Spleen (tissue), 11 donors: ENCODE measurements at regions not wholly inside any gene's neighbourhood (a gene's known extent, or its start where the extent isn't known, plus 50 kb on each side); places are given as distances from the start of the nearest gene placed in this dataset.

ENCODE experiments used
- DNase-seq: peaks from one replicate; pipeline ENCODE4 v3.0.0-alpha.2; 2020
- H3K27ac ChIP-seq, 8 donors: fragments of 200-600 bp; sonication (generic) in 7 of 8; 1 replicate in 4 of 8; 2 replicates in 4 of 8; pipeline versions ENCODE4 v1.5.0 to v1.8.0; 2016 to 2021; ENCODE audit warnings: inconsistent platforms in 4 of 8, mild to moderate bottlenecking in 4 of 8, moderate library complexity in 1 of 8
- H3K27me3 ChIP-seq, 7 donors: fragments of 200-600 bp; sonication (generic) in 6 of 7; replicated peaks in 1 of 7; 1 replicate in 4 of 7; 2 replicates in 3 of 7; pipeline versions ENCODE4 v1.5.0 to v1.8.0; 2016 to 2021; ENCODE audit warnings: inconsistent platforms in 3 of 7, mild to moderate bottlenecking in 1 of 7
- H3K36me3 ChIP-seq, 6 donors: fragments of 200-600 bp; sonication (generic) in 5 of 6; 1 replicate in 4 of 6; 2 replicates in 2 of 6; pipeline versions ENCODE4 v1.5.0 to v1.8.0; 2016 to 2021; ENCODE audit warnings: inconsistent platforms in 2 of 6
- H3K4me1 ChIP-seq, 6 donors: fragments of 200-600 bp; sonication (generic) in 5 of 6; 1 replicate in 3 of 6; 2 replicates in 3 of 6; pipeline versions ENCODE4 v1.5.0 to v1.8.0; 2016 to 2021; ENCODE audit warnings: inconsistent platforms in 3 of 6
- H3K4me3 ChIP-seq, 8 donors: fragments of 200-600 bp; sonication (generic) in 7 of 8; 1 replicate in 4 of 8; 2 replicates in 4 of 8; pipeline versions ENCODE4 v1.5.0 to v1.8.0; 2016 to 2021; ENCODE audit warnings: inconsistent platforms in 4 of 8, mild to moderate bottlenecking in 4 of 8, moderate library complexity in 2 of 8
- H3K9me3 ChIP-seq, 8 donors: fragments of 200-600 bp; sonication (generic) in 7 of 8; 1 replicate in 4 of 8; 2 replicates in 4 of 8; pipeline versions ENCODE4 v1.5.0 to v1.8.0; 2016 to 2021; ENCODE audit warnings: inconsistent platforms in 4 of 8
- CTCF ChIP-seq, 11 experiments: fragments of 200-600 bp in 7 of 11; fragments of 450-650 bp in 4 of 11; sonication (generic) in 4 of 11; IDR thresholded peaks in 8 of 11; conservative IDR thresholded peaks in 3 of 11; 1 replicate in 7 of 11; 2 replicates in 4 of 11; pipeline versions ENCODE4 v1.4.0 to v1.8.0; 2016 to 2021; ENCODE audit warnings: antibody characterized with exemption in 11 of 11, inconsistent platforms in 4 of 11, mild to moderate bottlenecking in 1 of 11
- POLR2A ChIP-seq, 3 donors: fragments of 450-650 bp; IDR thresholded peaks; one replicate each; pipeline ENCODE4 v1.5.1; 2017; ENCODE audit warnings: antibody characterized with exemption in 3 of 3, mild to moderate bottlenecking in 1 of 3
- POLR2AphosphoS5 ChIP-seq, 3 donors: sonication (generic); formaldehyde crosslinking; IDR thresholded peaks; one replicate each; pipeline ENCODE4 v1.5.1; 2017; ENCODE audit warnings: antibody characterized with exemption in 3 of 3
- WGBS, 5 donors: extraction: QIAGEN DNeasy Blood & Tissue Kit in 3 of 5; methylation state at CpG; one replicate each; pipeline versions ENCODE4 v1.1.5 to v1.1.7; 2013 to 2018; 5-methylcytosine and 5-hydroxymethylcytosine counted together
- intact Hi-C: fragments of 100-400 bp; cut with DNase I; formaldehyde crosslinking; loops from one replicate; pipeline ENCODE4 v1.15.0; 2023; ENCODE audit warnings: low total_unique reads
- donor health status: healthy with polysubstance abuse.
- donor health status: DM: no; HTN: no; CAD: no; lungs with moderate emphysema.
- donor health status: DM: no; HTN: no; CAD: no.
- donor health status: Bipolar disorder and iron deficiency.
- donor health status: healthy.
- donor health status: DM: no; HTN: no; CAD: no.
- donor health status: DM: yes; HTN: yes; CAD: no.

GRCh38 chr16:50461400-50461760 is 86.8 kb upstream of the NKD1 start:
- no peak for DNase-seq
- intact Hi-C loops: no loop called here
- no peaks in the 10 kb centered on the region for H3K4me1 ChIP-seq
- H3K9me3 ChIP-seq: no peaks in the 10 kb centered on the region
- H3K4me3 ChIP-seq: no peak overlapping the region
- WGBS, 5 donors: 75 to 89% (median 86%) methylated on average over 4 of the region's 4 CpGs
- H3K36me3 ChIP-seq: no peaks in the 10 kb centered on the region
- no peak overlapping the region for H3K27ac ChIP-seq
- peaks cover 0 to 50% (median 0%) of the 10 kb centered on the region in 7 donors for H3K27me3 ChIP-seq
- TF ChIP-seq POLR2AphosphoS5 (IDR thresholded peaks at IDR 0.05) (no peak), POLR2A (IDR thresholded peaks at IDR 0.05) (no peak), CTCF (IDR thresholded peaks at IDR 0.05 in 8 of 11, conservative IDR thresholded peaks at IDR 0.05 in 3 of 11) (no peak)

GRCh38 chr16:50460538-50461399 is 87.4 kb upstream of the NKD1 start:
- Histone ChIP-seq H3K36me3 (no peaks in the 10 kb centered on the region), H3K9me3 (no peaks in the 10 kb centered on the region), H3K4me3 (no peak overlapping the region), H3K27me3 (peaks cover 0 to 49% (median 0%) of the 10 kb centered on the region in 7 donors), H3K27ac (no peak overlapping the region), H3K4me1 (no peaks in the 10 kb centered on the region)
- no peak for DNase-seq
- 89 to 92% (median 90%) methylated on average over 16 of the region's 16 CpGs for WGBS, 5 donors
- intact Hi-C loops: no loop called here
- TF ChIP-seq POLR2AphosphoS5 (IDR thresholded peaks at IDR 0.05) (no peak), CTCF (IDR thresholded peaks at IDR 0.05 in 8 of 11, conservative IDR thresholded peaks at IDR 0.05 in 3 of 11) (no peak), POLR2A (IDR thresholded peaks at IDR 0.05) (no peak)

GRCh38 chr16:50459496-50460080 is 88.6 kb upstream of the NKD1 start:
- Histone ChIP-seq H3K9me3 (no peaks in the 10 kb centered on the region), H3K27ac (no peak overlapping the region), H3K27me3 (peaks cover 0 to 40% (median 0%) of the 10 kb centered on the region in 7 donors), H3K36me3 (no peaks in the 10 kb centered on the region), H3K4me3 (no peak overlapping the region), H3K4me1 (no peaks in the 10 kb centered on the region)
- 61 to 73% (median 69%) methylated on average over 13 of the region's 13 CpGs for WGBS, 5 donors
- no peak for TF ChIP-seq POLR2AphosphoS5 (IDR thresholded peaks at IDR 0.05)
- no peak for TF ChIP-seq CTCF (IDR thresholded peaks at IDR 0.05 in 8 of 11, conservative IDR thresholded peaks at IDR 0.05 in 3 of 11)
- no peak for TF ChIP-seq POLR2A (IDR thresholded peaks at IDR 0.05)
- intact Hi-C loops: no loop called here
- DNase-seq: peak; percentile 42
